Activated CD8-positive, alpha-beta T cell treated with anti-CD3 and anti-CD28 coated beads for 36 hours (primary cell): ENCODE measurements at regions not wholly inside any gene's neighbourhood (a gene's known extent, or its start where the extent isn't known, plus 50 kb on each side); places are given as distances from the start of the nearest gene placed in this dataset.

ENCODE experiments used
- ATAC-seq: fragments of 200-7000 bp; cut with Tn5 transposase; one replicate; pipeline ENCODE4 v1.10.0; 2021; ENCODE audit warnings: mild to moderate bottlenecking, moderate library complexity
- CTCF ChIA-PET: fragments of 350-600 bp; sonication (Branson Sonifier 250); formaldehyde crosslinking; loops from one replicate; lab custom pipeline; 2021; ENCODE audit warnings: antibody characterized with exemption; lab: Charles Lee
- POLR2A ChIA-PET: fragments of 350-600 bp; sonication (Branson Sonifier 250); formaldehyde crosslinking; loops from one replicate; lab custom pipeline; 2021; ENCODE audit warnings: antibody characterized with exemption; lab: Charles Lee
- DNase-seq: peaks from one replicate; pipeline ENCODE4 v3.0.0-alpha.2; 2020
- H3K27ac Mint-ChIP-seq: one replicate; pipeline ENCODE4 v1.8.0; 2021; ENCODE audit warnings: mild to moderate bottlenecking, mixed read lengths
- H3K27me3 Mint-ChIP-seq: one replicate; pipeline ENCODE4 v1.8.0; 2021; ENCODE audit warnings: mixed read lengths
- H3K36me3 Mint-ChIP-seq: one replicate; pipeline ENCODE4 v1.8.0; 2021; ENCODE audit warnings: low read depth, mixed read lengths
- H3K4me1 Mint-ChIP-seq: one replicate; pipeline ENCODE4 v1.8.0; 2021; ENCODE audit warnings: low read depth, mixed read lengths
- H3K4me3 Mint-ChIP-seq: one replicate; pipeline ENCODE4 v1.8.0; 2021; ENCODE audit warnings: mild to moderate bottlenecking, moderate library complexity, mixed read lengths
- H3K9me3 Mint-ChIP-seq: one replicate; pipeline ENCODE4 v1.8.0; 2021; ENCODE audit warnings: mixed read lengths
- intact Hi-C: fragments of 100-400 bp; cut with micrococcal nuclease; formaldehyde crosslinking; loops from one replicate; pipeline ENCODE4 v1.10.0; 2022
- TF ChIP-seq, protein P1 (sequence below): fragments of 200-600 bp; IDR thresholded peaks from one replicate; pipeline ENCODE4 v1.8.0; 2022; ENCODE audit warnings: antibody characterized with exemption, mild to moderate bottlenecking

GRCh38 chr18:75554176-75554575 is 126.7 kb upstream of the SMIM21 start:
- DNase-seq (no peak), ATAC-seq (no peak)
- Mint-ChIP-seq H3K9me3 (no peaks in the 10 kb centered on the region), H3K27ac (no peak overlapping the region), H3K4me1 (no peaks in the 10 kb centered on the region), H3K36me3 (no peaks in the 10 kb centered on the region), H3K27me3 (peaks cover 16% of the 10 kb centered on the region), H3K4me3 (no peak overlapping the region)
- intact Hi-C loops: no loop called here
- ChIA-PET POLR2A (no interaction called here), CTCF (no interaction called here)
- TF ChIP-seq, protein P1, sequence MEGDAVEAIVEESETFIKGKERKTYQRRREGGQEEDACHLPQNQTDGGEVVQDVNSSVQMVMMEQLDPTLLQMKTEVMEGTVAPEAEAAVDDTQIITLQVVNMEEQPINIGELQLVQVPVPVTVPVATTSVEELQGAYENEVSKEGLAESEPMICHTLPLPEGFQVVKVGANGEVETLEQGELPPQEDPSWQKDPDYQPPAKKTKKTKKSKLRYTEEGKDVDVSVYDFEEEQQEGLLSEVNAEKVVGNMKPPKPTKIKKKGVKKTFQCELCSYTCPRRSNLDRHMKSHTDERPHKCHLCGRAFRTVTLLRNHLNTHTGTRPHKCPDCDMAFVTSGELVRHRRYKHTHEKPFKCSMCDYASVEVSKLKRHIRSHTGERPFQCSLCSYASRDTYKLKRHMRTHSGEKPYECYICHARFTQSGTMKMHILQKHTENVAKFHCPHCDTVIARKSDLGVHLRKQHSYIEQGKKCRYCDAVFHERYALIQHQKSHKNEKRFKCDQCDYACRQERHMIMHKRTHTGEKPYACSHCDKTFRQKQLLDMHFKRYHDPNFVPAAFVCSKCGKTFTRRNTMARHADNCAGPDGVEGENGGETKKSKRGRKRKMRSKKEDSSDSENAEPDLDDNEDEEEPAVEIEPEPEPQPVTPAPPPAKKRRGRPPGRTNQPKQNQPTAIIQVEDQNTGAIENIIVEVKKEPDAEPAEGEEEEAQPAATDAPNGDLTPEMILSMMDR: no peak

- ChIA-PET CTCF (no interaction called here), POLR2A (no interaction called here)
- intact Hi-C loops: no loop called here
- Mint-ChIP-seq H3K27me3 (peaks cover 21% of the 10 kb centered on the region), H3K9me3 (peaks cover 2% of the 10 kb centered on the region), H3K4me1 (no peaks in the 10 kb centered on the region), H3K36me3 (no peaks in the 10 kb centered on the region), H3K27ac (no peak overlapping the region), H3K4me3 (no peak overlapping the region)
- no peak for DNase-seq
- ATAC-seq: no peak
- TF ChIP-seq, protein P1: no peak
Measured at GRCh38 chr18:75553021-75553420, 125.5 kb upstream of the SMIM21 start.

- DNase-seq: no peak
- H3K27ac Mint-ChIP-seq: no peak overlapping the region
- no peak overlapping the region for H3K4me3 Mint-ChIP-seq
- intact Hi-C loops: no loop called here
- H3K9me3 Mint-ChIP-seq: peaks cover 2% of the 10 kb centered on the region
- H3K4me1 Mint-ChIP-seq: no peaks in the 10 kb centered on the region
- TF ChIP-seq, protein P1: no peak
- CTCF ChIA-PET: no interaction called here
- no peaks in the 10 kb centered on the region for H3K36me3 Mint-ChIP-seq
- peaks cover 21% of the 10 kb centered on the region for H3K27me3 Mint-ChIP-seq
- POLR2A ChIA-PET: no interaction called here
- ATAC-seq: no peak
Measured at GRCh38 chr18:75551071-75551470, 123.6 kb upstream of the SMIM21 start.

GRCh38 chr18:75548353-75548905 is 120.9 kb upstream of the SMIM21 start:
- ATAC-seq (no peak), DNase-seq (peak; percentile 12)
- intact Hi-C loops: no loop called here
- Mint-ChIP-seq H3K4me1 (no peaks in the 10 kb centered on the region), H3K4me3 (no peak overlapping the region), H3K27me3 (peaks cover 21% of the 10 kb centered on the region), H3K36me3 (no peaks in the 10 kb centered on the region), H3K27ac (no peak overlapping the region), H3K9me3 (peaks cover 2% of the 10 kb centered on the region)
- TF ChIP-seq, protein P1: no peak
- ChIA-PET CTCF (interaction anchor here (1.0 kb wide), 1 partner anchor 19 kb away, joined by 3 read pairs; no protein-coding TSS in a partner anchor), POLR2A (no interaction called here)

- H3K27me3 Mint-ChIP-seq: peaks cover 24% of the 10 kb centered on the region
- H3K4me1 Mint-ChIP-seq: no peaks in the 10 kb centered on the region
- H3K9me3 Mint-ChIP-seq: peaks cover 2% of the 10 kb centered on the region
- ChIA-PET POLR2A (no interaction called here), CTCF (no interaction called here)
- intact Hi-C loops: no loop called here
- TF ChIP-seq, protein P1: no peak
- H3K27ac Mint-ChIP-seq: no peak overlapping the region
- DNase-seq: no peak
- no peak for ATAC-seq
- no peaks in the 10 kb centered on the region for H3K36me3 Mint-ChIP-seq
- no peak overlapping the region for H3K4me3 Mint-ChIP-seq
Measured at GRCh38 chr18:75546964-75547363, 119.5 kb upstream of the SMIM21 start.
